ENCODE measurements at regions not wholly inside any gene's neighbourhood (a gene's known extent, or its start where the extent isn't known, plus 50 kb on each side); places are given as distances from the start of the nearest gene placed in this dataset.

DNA sequence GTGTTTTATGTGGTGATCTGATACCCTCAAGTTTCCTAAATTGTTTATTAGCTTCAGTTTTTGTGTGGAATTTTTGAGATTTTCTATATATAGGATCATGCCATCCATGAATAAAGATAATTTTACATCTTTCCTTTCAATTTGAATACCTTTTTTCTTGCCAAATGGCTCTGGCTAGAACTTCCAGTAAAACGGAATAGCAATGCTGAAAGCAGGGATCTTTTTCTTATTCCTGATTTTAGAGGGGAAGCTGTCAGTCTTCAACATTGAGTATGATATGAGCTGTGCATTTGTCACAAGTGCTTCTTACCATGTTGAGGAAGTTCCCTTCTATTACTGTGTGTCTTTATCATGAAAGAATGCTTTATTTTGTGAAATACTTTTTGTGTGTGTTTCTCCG is 618.8 kb downstream of the FGF9 start:
- Mint-ChIP-seq H3K4me3 (no peak overlapping the region), H3K27ac (no peak overlapping the region), H3K4me1 (ENCODE audit: low read depth) (peaks cover 7% of the 10 kb centered on the region), H3K9me3 (peaks cover 3% of the 10 kb centered on the region), H3K36me3 (ENCODE audit: low read depth) (no peaks in the 10 kb centered on the region), H3K27me3 (peaks cover 25% of the 10 kb centered on the region)

DNA sequence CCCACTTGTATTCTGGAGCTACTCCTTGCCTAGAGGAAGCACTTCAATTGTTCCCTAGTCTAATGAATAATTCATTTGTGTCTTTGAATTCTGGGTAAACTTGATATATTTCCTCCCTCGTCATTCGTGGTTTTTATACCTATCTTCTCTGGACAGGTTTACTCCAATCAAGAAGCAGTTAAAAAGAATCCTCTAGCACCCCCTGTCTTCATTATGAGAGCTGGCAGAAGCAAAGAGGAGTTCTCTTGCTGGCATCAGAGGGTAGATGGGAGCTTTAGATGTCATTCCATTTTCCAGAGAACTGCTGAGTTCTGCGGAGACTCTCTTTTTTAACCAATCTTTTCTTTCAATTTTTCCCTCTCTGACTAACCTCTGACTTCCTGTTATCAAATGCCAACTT is 627.7 kb downstream of the FGF9 start:
- Mint-ChIP-seq H3K27ac (no peak overlapping the region), H3K36me3 (ENCODE audit: low read depth) (peaks cover 1% of the 10 kb centered on the region), H3K27me3 (peaks cover 15% of the 10 kb centered on the region), H3K9me3 (peaks cover 23% of the 10 kb centered on the region), H3K4me1 (ENCODE audit: low read depth) (peaks cover 11% of the 10 kb centered on the region), H3K4me3 (no peak overlapping the region)

DNA sequence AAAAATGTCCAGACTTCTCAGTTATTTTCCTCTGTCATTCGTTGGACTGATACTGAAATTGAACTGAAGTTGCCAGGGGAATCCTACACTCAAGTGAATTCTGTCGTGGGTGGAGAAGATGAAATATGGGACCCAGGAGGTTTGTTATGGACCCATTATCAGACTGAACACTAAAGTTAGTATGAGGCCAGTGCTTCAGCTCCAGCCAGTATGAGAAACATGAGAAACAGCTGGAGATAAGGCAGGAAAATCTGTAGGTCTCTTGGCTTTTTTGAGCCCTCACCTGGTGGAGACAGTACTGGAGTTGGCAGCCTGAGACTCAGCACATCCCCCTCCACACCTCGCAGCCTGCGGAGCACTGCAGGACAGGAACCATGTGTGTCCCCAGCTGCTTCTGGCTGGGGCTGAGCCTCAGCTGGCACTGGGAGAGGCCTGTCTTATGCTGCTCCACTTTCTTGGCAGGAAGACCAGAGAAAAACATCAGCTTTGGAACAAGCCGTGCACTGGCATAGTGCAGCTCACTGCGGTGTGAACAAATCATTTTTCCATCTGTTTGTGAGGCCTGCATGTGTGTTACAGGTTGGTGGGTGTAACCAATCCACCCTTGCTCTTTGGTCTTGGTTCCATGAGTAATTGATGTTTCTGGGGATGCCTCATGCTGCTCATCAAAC is 641.0 kb downstream of the FGF9 start:
- H3K27ac Mint-ChIP-seq = no peak overlapping the region
- H3K27me3 Mint-ChIP-seq = peaks cover 7% of the 10 kb centered on the region
- no peaks in the 10 kb centered on the region for H3K36me3 Mint-ChIP-seq (ENCODE audit: low read depth)
- H3K4me1 Mint-ChIP-seq (ENCODE audit: low read depth) = no peaks in the 10 kb centered on the region
- H3K4me3 Mint-ChIP-seq = no peak overlapping the region
- H3K9me3 Mint-ChIP-seq = peaks cover 5% of the 10 kb centered on the region

DNA sequence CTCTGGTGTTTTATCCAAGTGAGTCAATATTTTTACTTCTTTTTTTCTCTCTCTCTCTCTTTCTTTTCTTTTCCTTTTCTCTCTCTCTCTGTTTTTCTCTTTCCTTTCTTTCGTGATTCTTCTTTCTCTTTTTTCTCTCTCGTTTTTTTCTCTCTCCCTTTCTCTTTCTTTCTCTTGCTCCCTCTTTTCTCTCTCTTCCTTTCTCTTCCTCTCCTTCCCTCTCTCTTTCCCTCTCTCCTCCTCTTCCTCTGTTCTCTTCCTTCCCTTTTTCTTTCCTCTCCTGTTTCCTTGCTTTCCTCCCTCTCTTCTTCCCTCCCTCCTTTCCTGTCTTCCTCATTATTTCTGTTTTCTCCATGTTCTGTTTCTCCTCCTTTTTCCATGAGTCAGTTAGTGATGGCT is 641.5 kb downstream of the FGF9 start:
- Mint-ChIP-seq H3K4me1 (ENCODE audit: low read depth) (no peaks in the 10 kb centered on the region), H3K27ac (peak overlapping the region; percentile 19), H3K27me3 (peaks cover 3% of the 10 kb centered on the region), H3K9me3 (peaks cover 4% of the 10 kb centered on the region), H3K4me3 (no peak overlapping the region), H3K36me3 (ENCODE audit: low read depth) (no peaks in the 10 kb centered on the region)

DNA sequence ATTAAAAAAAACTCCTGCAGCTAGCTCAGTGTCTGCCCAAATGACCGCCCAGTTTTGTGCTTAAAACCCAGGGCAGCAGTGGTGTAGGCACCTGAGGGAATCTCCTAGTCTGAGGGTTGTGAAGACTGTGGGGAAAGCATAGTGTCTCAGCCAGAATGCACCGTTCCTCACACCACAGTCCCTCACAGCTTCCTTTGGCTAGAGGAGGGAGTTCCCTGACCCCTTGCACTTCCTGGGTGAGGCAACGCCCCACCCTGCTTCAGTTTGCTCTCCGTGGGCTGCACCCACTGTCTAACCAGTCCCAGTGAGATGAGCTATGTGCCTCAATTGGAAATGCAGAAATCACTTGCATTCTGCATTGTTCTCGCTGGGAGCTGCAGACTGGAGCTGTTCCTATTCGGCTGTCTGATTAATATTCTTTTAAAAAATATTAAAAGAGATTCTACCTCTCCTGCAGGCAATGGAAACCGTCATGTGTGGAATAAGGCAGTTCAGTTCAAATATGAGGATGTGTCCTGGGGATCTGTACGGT is 645.7 kb downstream of the FGF9 start:
- Mint-ChIP-seq H3K4me3 (no peak overlapping the region), H3K36me3 (ENCODE audit: low read depth) (no peaks in the 10 kb centered on the region), H3K9me3 (no peaks in the 10 kb centered on the region), H3K27ac (no peak overlapping the region), H3K27me3 (peaks cover 7% of the 10 kb centered on the region), H3K4me1 (ENCODE audit: low read depth) (no peaks in the 10 kb centered on the region)

DNA sequence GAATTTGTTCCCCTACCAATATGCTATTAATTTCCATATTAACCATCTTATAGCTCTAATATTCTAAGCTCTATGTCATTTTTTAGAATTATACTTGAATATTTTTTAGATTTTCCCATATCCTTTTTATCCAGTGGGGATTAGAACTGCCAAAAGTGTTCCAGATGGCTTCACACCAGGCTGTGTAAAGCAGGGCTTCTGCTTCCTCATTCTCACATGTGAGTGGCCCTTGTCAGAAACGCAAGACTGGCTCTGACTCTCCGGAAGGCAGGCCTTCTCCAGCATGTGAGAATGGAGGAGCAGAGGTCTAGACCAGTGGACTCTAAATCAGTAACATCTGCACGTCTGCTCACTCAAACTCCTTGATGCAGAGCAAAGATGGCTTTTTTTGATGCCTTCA is 650.1 kb downstream of the FGF9 start:
- no peaks in the 10 kb centered on the region for H3K4me1 Mint-ChIP-seq (ENCODE audit: low read depth)
- peaks cover 12% of the 10 kb centered on the region for H3K27me3 Mint-ChIP-seq
- no peak overlapping the region for H3K4me3 Mint-ChIP-seq

DNA sequence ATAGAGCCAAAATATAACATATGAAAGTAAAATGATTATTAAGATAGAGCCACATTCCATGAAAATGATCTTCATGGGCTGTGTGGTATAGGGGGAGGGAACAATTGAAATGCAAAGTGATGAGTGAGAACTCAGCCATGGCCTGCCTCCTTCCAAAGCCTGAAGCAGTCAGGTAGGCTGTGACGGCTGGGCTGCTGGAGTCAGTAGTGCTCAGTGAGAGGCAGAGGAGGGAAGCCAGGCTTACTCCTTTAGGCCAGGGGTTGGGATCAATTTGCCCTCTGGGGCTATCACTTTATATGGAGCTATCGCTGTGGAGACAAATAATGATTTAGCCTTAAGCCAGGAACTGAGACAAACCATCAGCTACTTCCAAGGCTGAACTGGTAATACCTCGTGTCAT is 654.9 kb downstream of the FGF9 start:
- Mint-ChIP-seq H3K36me3 (ENCODE audit: low read depth) (no peaks in the 10 kb centered on the region), H3K4me1 (ENCODE audit: low read depth) (no peaks in the 10 kb centered on the region), H3K4me3 (no peak overlapping the region), H3K27ac (no peak overlapping the region), H3K9me3 (no peaks in the 10 kb centered on the region), H3K27me3 (peaks cover 12% of the 10 kb centered on the region)

More for the DNA sequence above, 650.1 kb downstream of the FGF9 start:
- no peak overlapping the region for H3K27ac Mint-ChIP-seq
- H3K36me3 Mint-ChIP-seq (ENCODE audit: low read depth) = no peaks in the 10 kb centered on the region
- H3K9me3 Mint-ChIP-seq = no peaks in the 10 kb centered on the region

DNA sequence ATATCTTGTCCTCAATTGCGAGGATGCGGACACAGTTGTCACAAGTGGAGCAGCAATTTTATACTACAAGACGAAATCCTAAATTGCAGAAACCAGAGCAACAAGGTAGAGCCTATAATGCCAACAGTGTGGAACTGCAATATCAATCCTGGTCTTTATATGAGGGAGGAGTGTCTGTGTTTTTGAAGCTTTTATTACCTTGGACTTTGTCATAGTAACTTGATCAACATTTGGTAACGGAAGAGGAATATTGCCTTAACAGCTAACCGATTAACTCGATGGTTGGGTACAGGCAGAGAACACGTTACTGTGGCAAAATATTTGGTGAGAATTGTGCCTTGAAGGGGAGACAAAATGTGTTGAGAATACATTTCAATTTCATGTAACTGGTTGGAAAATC is 661.5 kb downstream of the FGF9 start:
- no peaks in the 10 kb centered on the region for H3K9me3 Mint-ChIP-seq
- no peaks in the 10 kb centered on the region for H3K4me1 Mint-ChIP-seq (ENCODE audit: low read depth)
- no peaks in the 10 kb centered on the region for H3K36me3 Mint-ChIP-seq (ENCODE audit: low read depth)
- H3K27me3 Mint-ChIP-seq = peaks cover 2% of the 10 kb centered on the region
- no peak overlapping the region for H3K4me3 Mint-ChIP-seq
- H3K27ac Mint-ChIP-seq = no peak overlapping the region

DNA sequence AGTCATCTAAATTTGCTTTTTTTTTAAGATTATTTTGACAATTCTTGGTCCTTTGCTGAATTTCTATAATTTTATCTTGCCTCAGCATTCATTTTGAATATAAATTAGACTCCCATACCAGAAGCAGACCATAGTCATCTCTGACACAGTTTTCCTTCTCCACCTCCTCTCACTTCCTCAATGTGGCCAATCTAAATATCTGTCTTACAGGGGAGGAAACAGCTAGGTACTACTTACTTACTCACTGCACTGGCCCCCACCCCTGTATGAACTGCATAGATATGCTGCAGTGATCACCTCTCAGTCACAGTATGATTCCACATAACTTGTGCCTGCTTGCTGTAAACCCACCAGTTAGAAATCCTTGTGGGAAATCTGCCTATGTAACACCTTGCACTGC is 665.6 kb downstream of the FGF9 start:
- H3K9me3 Mint-ChIP-seq = peaks cover 5% of the 10 kb centered on the region
- no peaks in the 10 kb centered on the region for H3K4me1 Mint-ChIP-seq (ENCODE audit: low read depth)
- H3K36me3 Mint-ChIP-seq (ENCODE audit: low read depth) = no peaks in the 10 kb centered on the region
- no peak overlapping the region for H3K4me3 Mint-ChIP-seq
- H3K27me3 Mint-ChIP-seq = no peaks in the 10 kb centered on the region
- H3K27ac Mint-ChIP-seq = no peak overlapping the region

DNA sequence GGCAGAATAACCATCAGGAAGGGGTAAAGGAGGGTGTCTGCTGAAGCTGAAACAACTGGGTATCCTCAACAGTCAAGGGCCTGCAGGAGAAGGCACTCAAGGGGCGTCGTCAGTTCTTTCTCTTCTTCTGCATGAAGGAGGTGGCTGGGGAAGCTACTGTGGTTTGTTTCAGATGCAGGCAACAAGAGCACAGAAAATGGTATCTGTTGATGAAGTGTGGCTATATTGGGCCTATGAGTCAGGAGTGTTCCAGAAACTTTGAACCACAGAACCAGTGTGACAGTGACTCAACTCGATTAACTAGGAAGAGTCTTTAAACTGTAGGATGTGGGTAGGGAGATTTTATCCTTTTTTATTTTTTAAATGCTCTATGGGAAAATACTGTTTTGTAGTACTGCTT is 686.3 kb downstream of the FGF9 start:
- Mint-ChIP-seq H3K9me3 (no peaks in the 10 kb centered on the region), H3K27me3 (peaks cover 12% of the 10 kb centered on the region), H3K4me1 (ENCODE audit: low read depth) (peaks cover 6% of the 10 kb centered on the region), H3K36me3 (ENCODE audit: low read depth) (no peaks in the 10 kb centered on the region), H3K27ac (no peak overlapping the region), H3K4me3 (no peak overlapping the region)

DNA sequence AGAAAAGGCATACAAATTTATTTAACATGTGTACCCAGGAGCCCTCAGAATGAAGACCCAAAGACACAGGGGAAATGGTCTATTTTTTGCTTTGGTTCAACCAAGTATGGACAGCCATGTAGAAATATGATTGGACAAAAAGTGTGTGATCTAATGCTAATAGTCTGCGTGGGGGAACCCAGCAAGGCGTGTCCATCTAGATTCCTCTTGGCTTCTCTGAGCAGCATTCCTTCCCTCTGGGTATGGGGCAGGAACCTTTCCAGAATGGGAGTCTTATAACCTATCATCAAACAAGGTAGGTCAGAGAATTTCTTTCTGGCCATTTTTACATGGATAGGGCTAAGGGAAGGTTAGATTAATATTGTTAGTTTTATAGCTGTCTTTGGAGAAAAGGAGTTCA is 698.2 kb downstream of the FGF9 start:
- Mint-ChIP-seq H3K9me3 (peaks cover 10% of the 10 kb centered on the region), H3K27ac (no peak overlapping the region), H3K36me3 (ENCODE audit: low read depth) (peaks cover 4% of the 10 kb centered on the region), H3K4me3 (no peak overlapping the region), H3K4me1 (ENCODE audit: low read depth) (no peaks in the 10 kb centered on the region), H3K27me3 (no peaks in the 10 kb centered on the region)

DNA sequence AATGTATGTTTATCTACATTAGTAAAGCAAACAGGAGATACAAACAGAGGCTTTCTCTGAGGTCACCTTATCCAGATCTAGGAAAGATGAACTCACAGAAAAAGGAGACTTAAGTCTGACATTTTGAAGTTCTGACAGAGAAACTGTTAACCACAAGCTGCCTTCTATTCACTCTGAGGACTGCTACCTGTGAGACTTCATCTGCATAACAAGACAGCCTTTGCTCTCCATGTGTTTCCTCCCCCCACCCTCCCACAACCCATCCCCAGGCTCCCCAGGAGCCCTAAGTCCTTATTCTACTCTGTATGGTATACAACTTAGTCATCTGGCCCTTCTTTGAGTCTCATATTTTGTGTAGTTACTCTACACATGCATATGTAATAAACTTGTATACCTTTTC is 699.0 kb downstream of the FGF9 start:
- H3K27me3 Mint-ChIP-seq = no peaks in the 10 kb centered on the region
- peaks cover 6% of the 10 kb centered on the region for H3K9me3 Mint-ChIP-seq
- no peaks in the 10 kb centered on the region for H3K4me1 Mint-ChIP-seq (ENCODE audit: low read depth)
- H3K27ac Mint-ChIP-seq = no peak overlapping the region
- peaks cover 4% of the 10 kb centered on the region for H3K36me3 Mint-ChIP-seq (ENCODE audit: low read depth)
- no peak overlapping the region for H3K4me3 Mint-ChIP-seq

DNA sequence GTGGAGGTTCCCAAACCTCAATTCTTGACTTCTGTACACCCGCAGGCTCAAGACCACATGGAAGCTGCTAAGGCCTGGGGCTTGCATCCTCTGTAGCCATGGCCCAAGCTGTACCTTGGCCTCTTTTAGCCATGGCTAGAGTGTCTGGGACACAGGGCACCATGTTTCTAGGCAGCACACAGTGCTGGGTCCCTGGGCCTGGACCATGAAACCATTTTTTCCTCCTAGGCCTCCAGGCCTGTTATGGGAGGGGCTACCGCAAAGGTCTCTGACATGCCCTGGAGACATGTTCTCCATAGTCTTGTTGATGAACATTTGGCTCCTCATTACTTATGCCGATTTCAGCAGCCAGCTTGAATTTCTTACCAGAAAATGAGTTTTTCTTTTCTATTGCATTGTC is 701.4 kb downstream of the FGF9 start:
- Mint-ChIP-seq H3K9me3 (peaks cover 7% of the 10 kb centered on the region), H3K4me1 (ENCODE audit: low read depth) (no peaks in the 10 kb centered on the region), H3K27me3 (no peaks in the 10 kb centered on the region), H3K27ac (no peak overlapping the region), H3K36me3 (ENCODE audit: low read depth) (peaks cover 4% of the 10 kb centered on the region), H3K4me3 (no peak overlapping the region)

DNA sequence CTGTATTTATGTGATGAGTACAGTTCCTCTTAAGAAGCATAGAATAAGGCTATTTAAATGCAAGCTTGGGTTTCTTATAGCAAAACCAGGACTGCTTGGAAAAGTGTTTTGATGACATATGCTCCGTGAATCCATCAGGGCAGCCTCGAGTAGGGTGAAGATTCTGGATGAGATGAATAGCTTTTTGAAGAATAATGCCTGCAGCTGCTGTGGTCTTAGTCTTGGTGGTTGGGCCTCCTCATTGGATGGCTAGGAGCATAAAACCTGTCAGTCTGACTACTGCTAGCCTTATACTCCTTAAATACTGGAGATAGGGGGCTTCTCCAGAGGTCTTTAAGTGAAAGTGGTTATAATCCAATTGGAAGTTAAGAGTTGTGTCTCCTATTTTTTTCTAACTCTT is 704.3 kb downstream of the FGF9 start:
- H3K4me1 Mint-ChIP-seq (ENCODE audit: low read depth) = no peaks in the 10 kb centered on the region
- H3K9me3 Mint-ChIP-seq = peaks cover 21% of the 10 kb centered on the region
- H3K27me3 Mint-ChIP-seq = no peaks in the 10 kb centered on the region
- H3K4me3 Mint-ChIP-seq = no peak overlapping the region
- H3K27ac Mint-ChIP-seq = no peak overlapping the region
- peaks cover 4% of the 10 kb centered on the region for H3K36me3 Mint-ChIP-seq (ENCODE audit: low read depth)

DNA sequence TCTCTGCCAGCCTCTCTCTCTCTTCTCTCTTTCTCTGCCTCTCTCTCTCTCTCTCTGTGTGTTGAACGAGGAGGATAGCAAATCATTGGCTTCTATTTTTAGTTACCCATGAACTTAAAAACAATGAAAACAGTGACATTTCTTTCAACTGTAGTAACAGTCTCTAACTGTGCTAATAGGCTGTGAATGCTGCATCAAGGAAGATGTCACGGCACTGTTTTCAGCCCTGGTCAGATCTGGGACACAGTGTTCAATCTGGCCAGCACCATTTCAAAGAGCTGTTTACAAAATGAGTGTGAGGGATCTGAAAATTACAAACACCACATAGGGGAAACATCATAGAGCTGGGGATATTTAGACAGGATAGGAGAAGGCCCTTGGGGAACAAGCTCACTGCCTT is 717.0 kb downstream of the FGF9 start:
- Mint-ChIP-seq H3K4me3 (no peak overlapping the region), H3K36me3 (ENCODE audit: low read depth) (no peaks in the 10 kb centered on the region), H3K27ac (no peak overlapping the region), H3K4me1 (ENCODE audit: low read depth) (no peaks in the 10 kb centered on the region), H3K27me3 (no peaks in the 10 kb centered on the region), H3K9me3 (no peaks in the 10 kb centered on the region)

DNA sequence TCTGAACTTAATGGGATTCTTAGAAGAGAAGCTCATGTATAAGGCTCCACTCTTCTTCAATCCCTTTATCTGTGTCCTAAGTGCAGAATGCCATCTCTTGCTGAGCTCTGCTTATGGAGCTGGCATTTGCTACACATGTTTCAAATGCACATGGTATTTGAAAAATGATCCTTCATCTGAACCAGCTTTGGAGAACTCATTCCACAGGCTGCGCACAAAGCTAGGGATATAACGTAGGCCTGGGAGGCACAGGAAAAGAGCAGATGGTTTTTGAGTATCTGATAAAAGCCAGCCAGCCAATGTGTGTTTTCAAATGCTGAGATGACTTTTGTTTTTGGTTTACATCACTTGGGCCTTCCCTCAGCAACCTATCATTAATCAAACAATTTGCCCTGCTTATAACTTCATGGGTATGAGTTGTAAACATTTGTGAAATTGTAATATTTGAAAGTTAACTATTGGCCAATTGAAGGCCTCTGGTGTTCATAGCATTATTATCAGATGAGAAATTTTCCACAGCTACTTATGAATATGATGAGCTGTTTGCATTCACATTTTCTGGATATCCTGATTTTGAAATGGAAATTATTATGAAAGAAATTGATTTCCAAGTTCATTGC is 729.0 kb downstream of the FGF9 start:
- H3K4me1 Mint-ChIP-seq (ENCODE audit: low read depth) = no peaks in the 10 kb centered on the region
- H3K36me3 Mint-ChIP-seq (ENCODE audit: low read depth) = no peaks in the 10 kb centered on the region
- no peak overlapping the region for H3K27ac Mint-ChIP-seq
- H3K4me3 Mint-ChIP-seq = no peak overlapping the region
- no peaks in the 10 kb centered on the region for H3K27me3 Mint-ChIP-seq
- no peaks in the 10 kb centered on the region for H3K9me3 Mint-ChIP-seq
